HepG2 (cell line): ENCODE measurements at regions not wholly inside any gene's neighbourhood (a gene's known extent, or its start where the extent isn't known, plus 50 kb on each side); places are given as distances from the start of the nearest gene placed in this dataset.

Experiments used
- ATAC-seq: fragments of 200-7000 bp; cut with Tn5 transposase; 3 replicates; pipeline ENCODE4 v1.9.1; 2020; ENCODE audit warnings: mild to moderate bottlenecking, moderate library complexity
- BruUV-seq: library from RNA; stranded (reverse); fragments of 400-500 nt; replicated peaks from 2 replicates; lab custom pipeline; 2021; lab: Mats Ljungman, UMichigan
- CTCF ChIA-PET: fragments of 300-600 bp; formaldehyde crosslinking; extraction: SDS; loops from one replicate; lab custom pipeline; 2021; ENCODE audit warnings: low total read pairs, inconsistent platforms, low intra/inter-chr PET ratio; lab: Yijun Ruan, JAX
- POLR2A ChIA-PET: fragments of 350-600 bp; sonication (Branson Sonifier 250); formaldehyde crosslinking; loops from one replicate; lab custom pipeline; 2020; ENCODE audit warnings: antibody characterized with exemption, inconsistent platforms; lab: Yijun Ruan, JAX
- DNase-seq: peaks from one replicate; pipeline ENCODE4 v3.0.0-alpha.2; 2015; ENCODE audit warnings: low spot score
- FAIRE-seq: peaks from 3 replicates; lab custom pipeline; 2011; peaks lifted over from hg19 to GRCh38; lab: Jason Lieb, UNC
- H2AFZ ChIP-seq: one replicate; pipeline ENCODE4 v1.6.1; 2011; ENCODE audit warnings: low read length, inconsistent platforms
- H3K27ac ChIP-seq: fragments of 300-600 bp; 3 replicates; pipeline ENCODE4 v1.8.0; 2011; ENCODE audit warnings: mixed run types, mild to moderate bottlenecking, mixed read lengths, low read length, inconsistent platforms; ENCODE audit not compliant: insufficient read depth; ENCODE audit errors: extremely low read length
- H3K27me3 ChIP-seq, 2 experiments: fragments of 200-600 bp in 1 of 2; 2 replicates in 1 of 2; 3 replicates in 1 of 2; pipeline versions ENCODE4 v1.6.0 to v1.8.0; 2011; ENCODE audit warnings: low read length in 2 of 2, mild to moderate bottlenecking in 2 of 2, moderate library complexity in 2 of 2, inconsistent platforms in 1 of 2; ENCODE audit not compliant: insufficient read depth in 2 of 2, control insufficient read depth in 1 of 2
- H3K36me3 ChIP-seq, 2 experiments: fragments of 200-600 bp in 1 of 2; replicated peaks in 1 of 2; 2 replicates in 1 of 2; 3 replicates in 1 of 2; pipeline versions ENCODE4 v1.5.1 to v1.8.0; 2011; ENCODE audit warnings: low read length in 2 of 2, inconsistent platforms in 1 of 2; ENCODE audit not compliant: insufficient read depth in 2 of 2, control insufficient read depth in 1 of 2
- H3K4me1 ChIP-seq: 2 replicates; pipeline ENCODE4 v1.5.1; 2012; ENCODE audit warnings: low read length, inconsistent platforms; ENCODE audit not compliant: insufficient read depth
- H3K4me2 ChIP-seq: 2 replicates; pipeline ENCODE4 v1.6.0; 2011; ENCODE audit warnings: low read depth, low read length, inconsistent platforms
- H3K4me3 ChIP-seq, 3 experiments: fragments of 200-600 bp in 1 of 3; sonication (generic), shearing (Covaris generic) in 1 of 3; replicated peaks in 1 of 3; 2 replicates each; pipeline ENCODE4 v1.5.1; 2011 to 2016; ENCODE audit warnings: low read length in 3 of 3, inconsistent platforms in 2 of 3, low read depth in 2 of 3, mild to moderate bottlenecking in 2 of 3, control low read depth in 1 of 3, mixed read lengths in 1 of 3; ENCODE audit not compliant: insufficient read depth in 1 of 3
- H3K79me2 ChIP-seq: one replicate; pipeline ENCODE4 v1.6.1; 2011; ENCODE audit warnings: low read length, inconsistent platforms; ENCODE audit not compliant: insufficient read depth
- H3K9ac ChIP-seq: 2 replicates; pipeline ENCODE4 v1.6.0; 2011; ENCODE audit warnings: mild to moderate bottlenecking, low read depth, low read length, inconsistent platforms; ENCODE audit not compliant: insufficient read depth
- H3K9me3 ChIP-seq: 2 replicates; pipeline ENCODE4 v1.5.1; 2012; ENCODE audit warnings: mild to moderate bottlenecking, low read length
- H4K20me1 ChIP-seq: 2 replicates; pipeline ENCODE4 v1.6.0; 2011; ENCODE audit warnings: inconsistent platforms, mild to moderate bottlenecking, low read length, moderate library complexity; ENCODE audit not compliant: insufficient read depth
- FOSL1 ChIP-seq: sonication (generic); formaldehyde crosslinking; IDR thresholded peaks from 2 replicates; pipeline ENCODE4 v1.9.0; 2021; ENCODE audit warnings: missing genetic modification reagents, borderline replicate concordance
- MAF1 ChIP-seq: sonication (generic); formaldehyde crosslinking; IDR thresholded peaks from 2 replicates; pipeline ENCODE4 v1.5.0; 2020; ENCODE audit warnings: missing genetic modification reagents, borderline replicate concordance
- RBFOX2 ChIP-seq: fragments of 200-400 bp; formaldehyde crosslinking; IDR thresholded peaks from 2 replicates; pipeline ENCODE4 v1.6.1; 2017; ENCODE audit warnings: low read depth, mild to moderate bottlenecking, low read length
- REST ChIP-seq, 2 experiments: IDR thresholded peaks; 2 replicates each; pipeline ENCODE4 v1.6.1; 2011 to 2012; ENCODE audit warnings: low read length in 2 of 2, borderline replicate concordance in 1 of 2, low read depth in 1 of 2, mild to moderate bottlenecking in 1 of 2, moderate library complexity in 1 of 2
- SP140L ChIP-seq: sonication (generic); formaldehyde crosslinking; IDR thresholded peaks from 2 replicates; pipeline ENCODE4 v1.4.0; 2020; ENCODE audit warnings: missing genetic modification reagents, borderline replicate concordance
- SSRP1 ChIP-seq: IDR thresholded peaks from 2 replicates; pipeline ENCODE4 v1.6.1; 2016; ENCODE audit warnings: control low read depth
- THYN1 ChIP-seq: sonication (generic); formaldehyde crosslinking; IDR thresholded peaks from 2 replicates; pipeline ENCODE4 v1.8.1; 2023; ENCODE audit warnings: low read depth, mild to moderate bottlenecking, moderate library complexity, missing genetic modification reagents, borderline replicate concordance
- ZNF318 ChIP-seq: sonication (generic); formaldehyde crosslinking; IDR thresholded peaks from 2 replicates; pipeline ENCODE4 v1.4.0; 2020; ENCODE audit warnings: mild to moderate bottlenecking, missing genetic modification reagents
- ZNF468 ChIP-seq: sonication (generic); formaldehyde crosslinking; IDR thresholded peaks from 2 replicates; pipeline ENCODE4 v1.8.0; 2022; ENCODE audit warnings: mild to moderate bottlenecking, moderate library complexity, missing genetic modification reagents
- WGBS: methylation state at CpG from one replicate; pipeline ENCODE4 v1.1.6; 2017; ENCODE audit warnings: low lambda C conversion rate; 5-methylcytosine and 5-hydroxymethylcytosine counted together
- in situ Hi-C: cut with HindIII; loops from 2 replicates; pipeline ENCODE4 v1.10.0; 2017; ENCODE audit warnings: low pct_unique_long_range_greater_than_20kb; ENCODE audit not compliant: extremely low pct_ligation_motif_present
- intact Hi-C: fragments of 100-400 bp; cut with micrococcal nuclease; formaldehyde crosslinking; loops from one replicate; pipeline ENCODE4 v1.10.0; 2022; ENCODE audit not compliant: unreplicated experiment

DNA sequence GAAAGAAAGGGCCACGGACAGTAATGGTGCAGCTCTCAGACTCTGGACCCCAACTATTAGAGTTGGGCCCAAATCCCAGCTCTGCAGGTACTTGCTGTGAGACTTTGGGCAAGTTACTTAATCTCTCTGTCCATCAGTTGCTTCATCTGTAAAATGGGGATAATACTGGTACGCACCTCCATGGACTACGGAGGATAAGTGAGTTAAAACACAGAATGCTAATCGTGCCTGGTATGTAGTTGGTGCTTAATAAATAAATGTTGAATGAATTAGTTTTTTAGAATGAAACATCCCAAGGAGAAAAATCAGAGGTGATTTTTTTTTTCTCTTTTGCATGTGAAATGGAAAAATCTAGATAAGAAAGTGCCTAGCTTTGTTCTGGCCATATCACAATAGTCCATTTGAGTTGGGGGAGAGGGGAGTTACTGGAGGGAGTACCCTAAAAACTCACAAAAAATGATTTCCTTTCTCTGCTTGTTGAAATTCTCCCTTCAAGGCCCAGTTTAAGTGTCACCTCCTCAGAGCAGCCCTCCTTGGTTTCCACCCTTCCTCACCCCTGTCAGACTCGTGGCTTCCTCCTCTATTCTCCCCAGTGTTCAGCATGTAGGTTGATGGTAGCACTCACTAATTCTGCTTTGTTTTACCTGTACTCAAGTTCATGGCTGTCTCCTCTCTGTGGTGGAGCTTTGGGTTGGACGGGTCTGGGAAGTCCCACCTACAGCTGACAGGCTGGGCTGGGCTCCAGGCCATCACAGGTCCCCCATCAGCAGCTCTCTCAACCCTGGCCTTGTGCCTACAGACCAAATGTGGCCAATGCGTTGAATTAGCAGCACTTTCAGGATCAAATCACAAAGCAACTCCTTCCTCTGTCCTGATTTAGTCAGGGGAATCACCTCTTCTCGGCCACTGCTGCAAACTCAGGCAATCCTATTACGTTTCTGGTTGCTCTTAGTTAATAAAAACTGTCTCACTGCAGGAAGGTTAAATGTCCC, 92.8 kb upstream of the TAF1B start:
- no peak overlapping the region for H3K9ac ChIP-seq
- H4K20me1 ChIP-seq = no peaks in the 10 kb centered on the region
- H3K4me2 ChIP-seq = no peak overlapping the region
- in situ Hi-C loops (no loop called here), intact Hi-C loops (no loop called here)
- 30% methylated on average over 9 of the region's 9 CpGs for WGBS
- DNase-seq = no peak
- H2AFZ ChIP-seq = no peak overlapping the region
- no peak for ATAC-seq
- H3K27ac ChIP-seq = no peak overlapping the region
- peaks cover 13 to 69% of the 10 kb centered on the region in 2 experiments for H3K27me3 ChIP-seq
- no TSS peak for BruUV-seq
- H3K4me3 ChIP-seq = no peak overlapping the region
- CTCF ChIA-PET = no interaction called here
- H3K79me2 ChIP-seq = no peaks in the 10 kb centered on the region
- POLR2A ChIA-PET = interaction anchor here (1.1 kb wide), 1 partner anchor 18 kb away, joined by 4 read pairs; no protein-coding TSS in a partner anchor
- no peaks in the 10 kb centered on the region for H3K36me3 ChIP-seq
- no peaks in the 10 kb centered on the region for H3K9me3 ChIP-seq
- no peak for FAIRE-seq
- H3K4me1 ChIP-seq = peaks cover 17% of the 10 kb centered on the region
- TF ChIP-seq MAF1 (CRISPR knock-in tag) (no peak), ZNF318 (no peak), ZNF468 (CRISPR knock-in tag) (no peak), SSRP1 (CRISPR knock-in tag) (no peak), SP140L (no peak), RBFOX2 (no peak), REST (IDR thresholded peaks at IDR 0.05; ENCODE audit: borderline replicate concordance in 1 of 2, low read depth in 1 of 2, low read length in 2 of 2) (no peak), THYN1 (no peak), FOSL1 (no peak)
